PC-9 (cell line): ENCODE measurements at regions not wholly inside any gene's neighbourhood (a gene's known extent, or its start where the extent isn't known, plus 50 kb on each side); places are given as distances from the start of the nearest gene placed in this dataset.

Experiments
- EZH2 ChIP-seq: fragments of 200-600 bp; sonication (generic); IDR thresholded peaks from 2 replicates; pipeline ENCODE4 v1.8.0; 2017; ENCODE audit warnings: antibody characterized with exemption, low read depth
- TF ChIP-seq, protein P1 (sequence below): fragments of 200-600 bp; sonication (generic); conservative IDR thresholded peaks from 2 replicates; pipeline ENCODE4 v1.6.1; 2017; ENCODE audit warnings: mixed run types, antibody characterized with exemption, mild to moderate bottlenecking, moderate library complexity

DNA sequence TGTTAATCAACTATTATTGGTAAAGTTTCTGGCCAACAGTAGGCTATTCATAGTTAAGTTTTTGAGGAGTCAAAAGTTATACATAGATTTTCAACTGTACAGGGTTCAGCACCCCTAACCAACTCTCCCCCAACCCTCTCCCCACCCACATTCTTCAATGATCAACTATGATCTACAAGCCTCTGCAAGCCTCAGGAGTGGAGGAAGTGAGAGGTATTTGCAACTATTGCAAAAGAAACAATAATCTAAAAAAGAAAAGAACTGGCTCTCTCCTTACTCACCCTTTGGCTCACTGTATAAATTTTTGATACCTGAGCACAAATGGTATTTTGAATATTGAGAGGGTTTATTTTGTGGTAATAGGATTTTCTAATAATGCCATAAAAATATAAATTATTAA lies 179.8 kb downstream of the IPMK start:
- TF ChIP-seq, protein P1, sequence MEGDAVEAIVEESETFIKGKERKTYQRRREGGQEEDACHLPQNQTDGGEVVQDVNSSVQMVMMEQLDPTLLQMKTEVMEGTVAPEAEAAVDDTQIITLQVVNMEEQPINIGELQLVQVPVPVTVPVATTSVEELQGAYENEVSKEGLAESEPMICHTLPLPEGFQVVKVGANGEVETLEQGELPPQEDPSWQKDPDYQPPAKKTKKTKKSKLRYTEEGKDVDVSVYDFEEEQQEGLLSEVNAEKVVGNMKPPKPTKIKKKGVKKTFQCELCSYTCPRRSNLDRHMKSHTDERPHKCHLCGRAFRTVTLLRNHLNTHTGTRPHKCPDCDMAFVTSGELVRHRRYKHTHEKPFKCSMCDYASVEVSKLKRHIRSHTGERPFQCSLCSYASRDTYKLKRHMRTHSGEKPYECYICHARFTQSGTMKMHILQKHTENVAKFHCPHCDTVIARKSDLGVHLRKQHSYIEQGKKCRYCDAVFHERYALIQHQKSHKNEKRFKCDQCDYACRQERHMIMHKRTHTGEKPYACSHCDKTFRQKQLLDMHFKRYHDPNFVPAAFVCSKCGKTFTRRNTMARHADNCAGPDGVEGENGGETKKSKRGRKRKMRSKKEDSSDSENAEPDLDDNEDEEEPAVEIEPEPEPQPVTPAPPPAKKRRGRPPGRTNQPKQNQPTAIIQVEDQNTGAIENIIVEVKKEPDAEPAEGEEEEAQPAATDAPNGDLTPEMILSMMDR: no peak
- TF ChIP-seq EZH2: no peak
